ENCODE measurements at regions not wholly inside any gene's neighbourhood (a gene's known extent, or its start where the extent isn't known, plus 50 kb on each side); places are given as distances from the start of the nearest gene placed in this dataset.

DNA sequence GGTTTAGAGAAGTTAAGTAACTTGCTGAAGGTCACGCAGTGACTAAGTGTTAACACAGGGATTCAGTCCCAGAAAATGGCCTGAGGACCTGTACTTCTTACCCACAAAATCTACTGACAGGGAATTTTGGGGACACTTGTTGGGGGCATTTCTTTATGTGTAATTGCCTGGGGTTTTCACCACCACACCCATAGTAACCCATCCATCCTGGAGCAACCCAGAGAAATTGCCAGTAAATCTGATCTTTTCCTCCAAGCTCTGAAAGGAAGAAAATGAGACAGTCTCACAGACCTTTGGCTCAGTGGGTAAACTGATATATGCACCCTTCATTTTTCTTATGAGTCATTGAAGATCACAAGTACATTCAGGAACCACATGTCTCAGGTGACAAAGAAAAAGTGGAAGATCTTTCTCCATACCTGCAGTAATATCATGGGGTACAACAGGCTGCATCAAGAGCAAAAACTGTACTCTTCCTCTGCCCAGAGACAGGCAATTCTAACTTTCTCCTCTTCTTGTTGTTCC lies 81.0 kb downstream of the NOG start:
- Mint-ChIP-seq H3K4me3 (no peak overlapping the region), H3K4me1 (peaks cover 7% of the 10 kb centered on the region), H3K27me3 (ENCODE audit: low read depth) (peaks cover 19% of the 10 kb centered on the region), H3K27ac (ENCODE audit: unreplicated experiment) (no peak overlapping the region), H3K9me3 (peaks cover 4% of the 10 kb centered on the region), H3K36me3 (ENCODE audit: low read depth) (peaks cover 4% of the 10 kb centered on the region)
- TF ChIP-seq, protein P1, sequence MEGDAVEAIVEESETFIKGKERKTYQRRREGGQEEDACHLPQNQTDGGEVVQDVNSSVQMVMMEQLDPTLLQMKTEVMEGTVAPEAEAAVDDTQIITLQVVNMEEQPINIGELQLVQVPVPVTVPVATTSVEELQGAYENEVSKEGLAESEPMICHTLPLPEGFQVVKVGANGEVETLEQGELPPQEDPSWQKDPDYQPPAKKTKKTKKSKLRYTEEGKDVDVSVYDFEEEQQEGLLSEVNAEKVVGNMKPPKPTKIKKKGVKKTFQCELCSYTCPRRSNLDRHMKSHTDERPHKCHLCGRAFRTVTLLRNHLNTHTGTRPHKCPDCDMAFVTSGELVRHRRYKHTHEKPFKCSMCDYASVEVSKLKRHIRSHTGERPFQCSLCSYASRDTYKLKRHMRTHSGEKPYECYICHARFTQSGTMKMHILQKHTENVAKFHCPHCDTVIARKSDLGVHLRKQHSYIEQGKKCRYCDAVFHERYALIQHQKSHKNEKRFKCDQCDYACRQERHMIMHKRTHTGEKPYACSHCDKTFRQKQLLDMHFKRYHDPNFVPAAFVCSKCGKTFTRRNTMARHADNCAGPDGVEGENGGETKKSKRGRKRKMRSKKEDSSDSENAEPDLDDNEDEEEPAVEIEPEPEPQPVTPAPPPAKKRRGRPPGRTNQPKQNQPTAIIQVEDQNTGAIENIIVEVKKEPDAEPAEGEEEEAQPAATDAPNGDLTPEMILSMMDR (conservative IDR thresholded peaks at IDR 0.05): no peak
- DNase-seq (ENCODE audit: low read depth, low spot score): no peak

DNA sequence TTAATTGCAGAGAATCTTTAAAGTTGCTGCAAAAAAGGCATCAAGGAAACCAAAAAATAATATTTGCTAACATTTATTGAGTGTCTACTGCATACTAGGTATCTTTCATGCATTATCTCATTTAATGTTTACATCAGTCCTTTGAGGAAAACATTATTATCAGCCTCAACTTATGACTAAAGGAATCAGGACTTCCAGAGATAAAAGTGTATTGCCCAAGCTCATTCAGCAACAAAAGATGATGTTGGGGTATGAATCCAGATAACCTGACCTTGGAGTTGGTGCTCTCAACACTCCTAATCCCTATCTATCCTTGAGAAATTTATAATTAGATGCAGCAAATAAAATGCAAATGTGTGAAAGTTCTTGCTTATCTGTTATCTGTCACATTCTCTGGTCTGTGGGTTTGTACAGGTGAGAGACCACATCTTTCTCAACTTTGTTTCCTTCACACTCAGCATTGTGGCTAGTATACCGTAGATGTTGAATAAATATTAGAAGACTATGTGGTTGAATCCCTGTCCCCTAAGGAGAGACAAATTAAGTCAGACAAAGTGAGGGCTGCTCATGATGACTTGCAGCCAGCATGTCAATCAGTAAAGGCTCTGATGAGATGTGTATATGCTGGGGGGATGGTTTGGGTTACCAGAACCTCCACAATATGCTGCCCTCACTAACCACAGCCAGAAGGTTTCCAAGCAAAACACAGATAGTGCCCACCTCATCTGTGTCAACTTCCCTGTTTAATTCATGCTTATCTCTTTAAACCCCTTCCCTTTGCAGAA lies 82.6 kb downstream of the NOG start:
- TF ChIP-seq, protein P1 (conservative IDR thresholded peaks at IDR 0.05): no peak
- Mint-ChIP-seq H3K27ac (ENCODE audit: unreplicated experiment) (no peak overlapping the region), H3K4me3 (no peak overlapping the region), H3K27me3 (ENCODE audit: low read depth) (peaks cover 19% of the 10 kb centered on the region), H3K36me3 (ENCODE audit: low read depth) (peaks cover 4% of the 10 kb centered on the region), H3K4me1 (peaks cover 7% of the 10 kb centered on the region), H3K9me3 (peaks cover 4% of the 10 kb centered on the region)
- DNase-seq (ENCODE audit: low read depth, low spot score): no peak

DNA sequence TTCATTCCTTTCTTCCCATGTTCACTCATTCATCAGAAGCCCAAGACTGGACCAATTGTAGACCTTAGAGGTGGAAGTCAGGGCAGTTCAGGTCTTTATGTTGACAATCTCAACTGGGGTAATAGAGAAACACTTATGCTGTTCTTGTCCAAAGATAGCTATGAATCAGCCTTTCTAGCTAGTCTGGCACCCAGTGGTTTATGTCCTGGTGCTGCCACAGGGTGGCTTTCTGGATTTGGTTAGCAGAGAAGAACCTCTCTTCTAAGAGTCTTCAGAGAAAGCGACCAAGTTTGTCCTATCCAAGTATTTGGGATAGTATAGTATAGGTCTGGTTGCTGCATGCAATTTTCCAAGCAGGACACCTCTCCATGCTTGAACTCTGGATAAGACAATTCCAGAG lies 83.3 kb downstream of the NOG start:
- H3K36me3 Mint-ChIP-seq (ENCODE audit: low read depth): peaks cover 4% of the 10 kb centered on the region
- TF ChIP-seq, protein P1 (conservative IDR thresholded peaks at IDR 0.05): no peak
- H3K4me1 Mint-ChIP-seq: peaks cover 7% of the 10 kb centered on the region
- H3K4me3 Mint-ChIP-seq: no peak overlapping the region
- peaks cover 19% of the 10 kb centered on the region for H3K27me3 Mint-ChIP-seq (ENCODE audit: low read depth)
- no peak for DNase-seq (ENCODE audit: low read depth, low spot score)
- peaks cover 4% of the 10 kb centered on the region for H3K9me3 Mint-ChIP-seq
- no peak overlapping the region for H3K27ac Mint-ChIP-seq (ENCODE audit: unreplicated experiment)

DNA sequence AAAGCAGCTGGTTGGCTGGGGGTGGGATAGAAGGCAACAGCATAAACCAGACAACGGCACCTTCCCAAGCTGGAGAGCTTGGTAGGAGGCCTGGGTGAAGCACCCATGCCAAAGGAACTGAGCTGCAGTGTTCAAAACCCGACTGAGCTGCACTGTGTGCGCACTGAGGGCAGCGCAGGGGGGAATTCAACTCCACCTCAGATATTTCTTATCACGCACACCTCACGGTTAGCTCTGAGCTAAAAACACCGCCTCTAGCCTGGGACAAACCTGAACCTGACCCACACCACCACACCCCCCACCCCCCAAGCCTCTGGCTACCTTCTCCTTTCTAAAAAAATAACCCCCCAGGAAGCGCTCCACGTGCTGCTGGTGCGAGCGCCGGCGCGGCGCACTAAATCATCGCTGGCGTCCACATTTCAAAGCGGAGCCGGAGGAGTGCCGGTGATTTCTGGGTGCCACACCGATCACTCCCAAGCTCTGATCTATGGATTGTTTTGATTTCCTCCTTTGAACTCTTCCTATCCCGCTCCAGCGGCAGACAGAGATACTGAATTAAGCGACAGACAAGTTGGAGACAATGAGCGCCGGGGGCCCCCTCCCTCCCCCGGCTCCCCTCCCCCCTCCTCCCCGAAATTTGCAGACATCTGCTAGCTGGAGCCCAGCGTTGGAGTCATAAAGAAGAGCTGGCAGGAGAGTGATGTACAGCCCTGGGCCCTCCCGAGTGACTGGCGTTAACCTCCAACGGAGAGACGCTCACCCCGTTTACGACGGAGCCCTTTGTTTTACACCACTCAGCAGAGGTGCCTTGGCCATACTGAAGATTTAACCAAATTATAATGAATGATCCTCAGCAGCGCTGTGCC lies 85.0 kb downstream of the NOG start:
- H3K4me1 Mint-ChIP-seq: peaks cover 7% of the 10 kb centered on the region
- H3K9me3 Mint-ChIP-seq: no peaks in the 10 kb centered on the region
- DNase-seq (ENCODE audit: low read depth, low spot score): peak; percentile 26
- H3K4me3 Mint-ChIP-seq: peak overlapping the region; percentile 88
- TF ChIP-seq, protein P1 (conservative IDR thresholded peaks at IDR 0.05): no peak
- H3K27me3 Mint-ChIP-seq (ENCODE audit: low read depth): peaks cover 10% of the 10 kb centered on the region
- H3K27ac Mint-ChIP-seq (ENCODE audit: unreplicated experiment): no peak overlapping the region
- H3K36me3 Mint-ChIP-seq (ENCODE audit: low read depth): no peaks in the 10 kb centered on the region

DNA sequence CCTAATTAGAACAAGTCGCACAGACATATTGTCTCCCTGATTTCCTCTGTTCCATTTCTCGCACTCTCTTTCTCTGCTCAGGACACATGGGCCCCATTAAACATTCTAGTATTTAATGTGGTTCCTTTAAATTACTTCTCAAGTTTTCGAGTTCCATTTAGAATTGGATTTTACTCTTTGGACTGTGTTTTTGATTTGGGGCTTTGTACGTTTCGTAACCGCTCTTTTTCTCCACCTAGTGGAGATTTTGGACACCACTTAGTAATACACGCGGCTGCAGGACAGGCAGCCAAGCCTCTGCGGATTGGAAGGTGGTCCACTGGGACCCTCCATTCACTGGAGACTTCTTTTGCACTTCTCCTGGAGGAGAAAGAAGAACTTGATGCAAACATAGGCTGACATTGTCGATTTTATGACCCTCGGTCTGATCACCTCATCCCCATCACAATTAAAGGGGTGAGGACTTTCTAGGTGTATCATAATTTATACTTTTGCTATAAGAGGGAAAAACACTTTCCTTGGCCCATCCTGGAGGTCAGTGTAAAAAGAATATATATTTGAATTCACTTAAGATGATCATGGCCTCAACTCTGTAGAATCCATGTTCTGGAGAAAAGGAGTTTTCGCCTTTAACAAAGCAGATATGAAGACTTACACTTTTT lies 85.7 kb downstream of the NOG start:
- Mint-ChIP-seq H3K27me3 (ENCODE audit: low read depth) (peaks cover 9% of the 10 kb centered on the region), H3K9me3 (no peaks in the 10 kb centered on the region), H3K27ac (ENCODE audit: unreplicated experiment) (no peak overlapping the region), H3K4me3 (peak overlapping the region; percentile 88), H3K4me1 (peaks cover 7% of the 10 kb centered on the region), H3K36me3 (ENCODE audit: low read depth) (no peaks in the 10 kb centered on the region)
- TF ChIP-seq, protein P1 (conservative IDR thresholded peaks at IDR 0.05): peak; percentile 78
- DNase-seq (ENCODE audit: low read depth, low spot score): peak; percentile 11

Data from neural crest cell (in vitro differentiated cells).